ENCODE measurements at regions not wholly inside any gene's neighbourhood (a gene's known extent, or its start where the extent isn't known, plus 50 kb on each side); places are given as distances from the start of the nearest gene placed in this dataset.

DNA sequence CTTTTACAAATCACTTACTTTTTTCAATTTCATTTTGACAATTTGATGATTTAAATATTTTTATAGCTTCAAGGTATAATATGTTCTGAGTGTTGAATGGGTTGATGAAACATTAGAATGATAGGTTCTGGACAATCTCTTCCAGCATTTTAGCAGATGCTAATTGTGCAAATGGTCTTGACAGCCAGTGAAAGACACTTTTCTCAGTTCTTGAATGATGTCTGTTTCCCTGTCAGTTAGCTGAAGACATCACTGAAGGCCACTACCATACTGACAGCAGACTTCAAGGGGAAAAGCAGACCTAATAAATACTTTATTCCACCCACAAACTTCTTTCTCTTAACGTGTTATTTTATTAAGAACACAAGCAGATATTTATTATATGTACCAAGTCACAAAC is 498.6 kb downstream of the GRXCR1 start:
- no peak for TF ChIP-seq FOXP2 (optimal IDR thresholded peaks at IDR 0.05; ENCODE audit: control extremely low read depth, extremely low read length, insufficient read depth)
- TF ChIP-seq POLR2AphosphoS5 (IDR thresholded peaks at IDR 0.05; ENCODE audit: borderline replicate concordance, low read depth, low read length), result no peak
- no peak for TF ChIP-seq EZH2 (IDR thresholded peaks at IDR 0.05)
- DNase-seq (ENCODE audit: low read depth, low spot score), result no peak
- Histone ChIP-seq H3K4me3 (no peak overlapping the region), H3K27ac (no peak overlapping the region), H3K9me3 (ENCODE audit: low read depth, low read length) (no peaks in the 10 kb centered on the region), H3K36me3 (ENCODE audit: insufficient read depth, low read length) (no peaks in the 10 kb centered on the region), H3K9ac (ENCODE audit: insufficient read length) (no peak overlapping the region)

- Histone ChIP-seq H3K27ac (no peak overlapping the region), H3K4me3 (no peak overlapping the region), H3K36me3 (ENCODE audit: insufficient read depth, low read length) (no peaks in the 10 kb centered on the region), H3K9me3 (ENCODE audit: low read depth, low read length) (no peaks in the 10 kb centered on the region), H3K9ac (ENCODE audit: insufficient read length) (no peak overlapping the region)
- TF ChIP-seq FOXP2 (optimal IDR thresholded peaks at IDR 0.05; ENCODE audit: control extremely low read depth, extremely low read length, insufficient read depth) (no peak), POLR2AphosphoS5 (IDR thresholded peaks at IDR 0.05; ENCODE audit: borderline replicate concordance, low read depth, low read length) (no peak), EZH2 (IDR thresholded peaks at IDR 0.05) (no peak)
- DNase-seq (ENCODE audit: low read depth, low spot score), result no peak
Measured at GRCh38 chr4:43394976-43395375, 502.5 kb downstream of the GRXCR1 start.

DNA sequence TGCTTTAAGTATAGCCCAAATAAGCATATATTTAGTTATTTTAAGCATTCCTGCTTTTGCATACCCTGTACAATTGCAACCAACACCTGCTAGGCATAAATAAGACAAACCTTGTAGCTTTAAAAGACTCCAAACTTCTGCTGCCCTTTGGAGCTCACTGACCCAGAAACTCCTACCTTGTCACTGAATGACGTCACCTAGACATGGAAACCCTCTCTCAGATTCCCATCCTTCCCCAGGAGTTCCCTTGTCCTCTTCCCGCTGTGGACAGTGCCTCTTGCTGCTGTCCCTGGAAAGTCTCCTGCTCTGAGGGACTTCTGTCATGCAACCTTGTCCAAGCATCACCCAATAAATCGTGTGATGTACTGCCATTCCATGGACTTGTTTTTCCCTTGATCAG is 507.2 kb downstream of the GRXCR1 start:
- Histone ChIP-seq H3K4me3 (no peak overlapping the region), H3K9me3 (ENCODE audit: low read depth, low read length) (no peaks in the 10 kb centered on the region), H3K9ac (ENCODE audit: insufficient read length) (no peak overlapping the region), H3K27ac (no peak overlapping the region), H3K36me3 (ENCODE audit: insufficient read depth, low read length) (no peaks in the 10 kb centered on the region)
- no peak for DNase-seq (ENCODE audit: low read depth, low spot score)
- no peak for TF ChIP-seq POLR2AphosphoS5 (IDR thresholded peaks at IDR 0.05; ENCODE audit: borderline replicate concordance, low read depth, low read length)
- TF ChIP-seq EZH2 (IDR thresholded peaks at IDR 0.05), result no peak
- no peak for TF ChIP-seq FOXP2 (optimal IDR thresholded peaks at IDR 0.05; ENCODE audit: control extremely low read depth, extremely low read length, insufficient read depth)

- H3K9ac ChIP-seq (ENCODE audit: insufficient read length), result no peak overlapping the region
- no peaks in the 10 kb centered on the region for H3K36me3 ChIP-seq (ENCODE audit: insufficient read depth, low read length)
- H3K4me3 ChIP-seq, result no peak overlapping the region
- no peak overlapping the region for H3K27ac ChIP-seq
- TF ChIP-seq EZH2 (IDR thresholded peaks at IDR 0.05) (no peak), POLR2AphosphoS5 (IDR thresholded peaks at IDR 0.05; ENCODE audit: borderline replicate concordance, low read depth, low read length) (no peak), FOXP2 (optimal IDR thresholded peaks at IDR 0.05; ENCODE audit: control extremely low read depth, extremely low read length, insufficient read depth) (no peak)
- no peak for DNase-seq (ENCODE audit: low read depth, low spot score)
- H3K9me3 ChIP-seq (ENCODE audit: low read depth, low read length), result no peaks in the 10 kb centered on the region
Measured at GRCh38 chr4:43402393-43402792, 509.9 kb downstream of the GRXCR1 start.

DNA sequence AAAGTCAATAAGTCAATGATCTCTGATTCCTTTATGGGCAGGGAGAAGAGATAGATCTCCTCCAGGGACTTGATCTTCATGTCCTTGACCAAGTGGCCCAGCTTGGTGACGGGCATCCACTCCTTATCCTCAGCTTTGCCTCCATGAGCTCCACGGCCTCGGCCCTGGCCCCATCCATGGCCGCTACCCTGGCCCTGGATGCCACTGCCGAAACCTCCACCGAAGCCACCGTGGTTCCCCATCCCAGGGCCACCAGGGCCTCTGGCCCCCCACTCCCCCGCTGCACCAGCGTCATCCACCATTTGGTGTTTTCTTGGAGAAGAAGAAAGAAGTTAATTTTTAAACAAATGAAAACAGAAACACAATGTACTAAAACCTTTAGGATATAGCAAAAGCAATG is 518.1 kb downstream of the GRXCR1 start:
- no peak for DNase-seq (ENCODE audit: low read depth, low spot score)
- no peaks in the 10 kb centered on the region for H3K9me3 ChIP-seq (ENCODE audit: low read depth, low read length)
- TF ChIP-seq POLR2AphosphoS5 (IDR thresholded peaks at IDR 0.05; ENCODE audit: borderline replicate concordance, low read depth, low read length), result no peak

GRCh38 chr4:43411226-43411625 is 518.7 kb downstream of the GRXCR1 start:
- Histone ChIP-seq H3K27ac (no peak overlapping the region), H3K4me3 (no peak overlapping the region), H3K9ac (ENCODE audit: insufficient read length) (no peak overlapping the region), H3K9me3 (ENCODE audit: low read depth, low read length) (no peaks in the 10 kb centered on the region), H3K36me3 (ENCODE audit: insufficient read depth, low read length) (no peaks in the 10 kb centered on the region)
- DNase-seq (ENCODE audit: low read depth, low spot score), result no peak
- no peak for TF ChIP-seq EZH2 (IDR thresholded peaks at IDR 0.05)
- no peak for TF ChIP-seq FOXP2 (optimal IDR thresholded peaks at IDR 0.05; ENCODE audit: control extremely low read depth, extremely low read length, insufficient read depth)
- TF ChIP-seq POLR2AphosphoS5 (IDR thresholded peaks at IDR 0.05; ENCODE audit: borderline replicate concordance, low read depth, low read length), result no peak

More for the DNA sequence above, 518.1 kb downstream of the GRXCR1 start:
- H3K36me3 ChIP-seq (ENCODE audit: insufficient read depth, low read length), result no peaks in the 10 kb centered on the region
- H3K9ac ChIP-seq (ENCODE audit: insufficient read length), result no peak overlapping the region
- no peak overlapping the region for H3K27ac ChIP-seq
- H3K4me3 ChIP-seq, result no peak overlapping the region

DNA sequence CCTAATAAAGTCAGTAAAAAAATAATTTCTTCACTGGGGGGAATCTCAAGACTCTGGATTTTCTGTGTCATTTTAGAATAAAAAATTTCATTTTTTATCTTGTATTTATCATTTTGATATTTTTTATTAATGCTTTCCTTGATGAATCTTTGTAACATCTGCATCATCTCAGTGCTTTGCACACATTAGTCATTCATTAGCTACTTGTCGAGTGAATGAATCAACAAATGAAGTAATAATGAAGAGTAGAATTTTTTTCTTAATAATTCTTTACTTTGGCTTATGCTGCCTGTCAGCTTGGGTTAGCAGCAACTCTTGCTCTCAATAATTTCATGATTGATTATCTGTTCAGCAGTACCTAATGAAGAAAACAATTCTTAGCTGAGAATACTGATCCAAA is 530.8 kb downstream of the GRXCR1 start:
- no peak for DNase-seq (ENCODE audit: low read depth, low spot score)
- no peak overlapping the region for H3K4me3 ChIP-seq
- H3K9ac ChIP-seq (ENCODE audit: insufficient read length), result no peak overlapping the region
- TF ChIP-seq FOXP2 (optimal IDR thresholded peaks at IDR 0.05; ENCODE audit: control extremely low read depth, extremely low read length, insufficient read depth), result no peak
- TF ChIP-seq EZH2 (IDR thresholded peaks at IDR 0.05), result no peak
- no peak for TF ChIP-seq POLR2AphosphoS5 (IDR thresholded peaks at IDR 0.05; ENCODE audit: borderline replicate concordance, low read depth, low read length)
- H3K9me3 ChIP-seq (ENCODE audit: low read depth, low read length), result no peaks in the 10 kb centered on the region
- no peaks in the 10 kb centered on the region for H3K36me3 ChIP-seq (ENCODE audit: insufficient read depth, low read length)
- H3K27ac ChIP-seq, result no peak overlapping the region

DNA sequence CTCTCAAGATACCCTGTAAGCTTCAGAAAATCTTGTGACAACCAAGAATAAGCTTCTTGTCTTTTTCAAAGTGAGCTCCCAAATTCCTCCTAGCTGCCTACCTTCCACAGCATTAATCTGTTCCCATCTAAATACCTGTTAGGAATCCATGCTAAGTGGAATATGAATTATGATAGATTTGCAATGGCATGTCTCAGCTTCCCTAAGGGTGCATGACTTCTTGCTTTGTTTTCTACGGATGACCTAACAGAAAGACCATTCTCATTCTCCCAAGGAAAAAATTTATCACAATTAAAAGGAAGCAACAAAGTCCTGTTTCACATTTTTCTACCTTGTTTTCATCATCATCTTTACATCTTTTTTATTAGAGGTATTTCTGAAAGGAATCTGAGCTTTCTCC is 532.7 kb downstream of the GRXCR1 start:
- Histone ChIP-seq H3K9me3 (ENCODE audit: low read depth, low read length) (no peaks in the 10 kb centered on the region), H3K36me3 (ENCODE audit: insufficient read depth, low read length) (no peaks in the 10 kb centered on the region), H3K27ac (no peak overlapping the region), H3K4me3 (no peak overlapping the region), H3K9ac (ENCODE audit: insufficient read length) (no peak overlapping the region)
- TF ChIP-seq EZH2 (IDR thresholded peaks at IDR 0.05) (no peak), POLR2AphosphoS5 (IDR thresholded peaks at IDR 0.05; ENCODE audit: borderline replicate concordance, low read depth, low read length) (no peak), FOXP2 (optimal IDR thresholded peaks at IDR 0.05; ENCODE audit: control extremely low read depth, extremely low read length, insufficient read depth) (no peak)
- no peak for DNase-seq (ENCODE audit: low read depth, low spot score)

DNA sequence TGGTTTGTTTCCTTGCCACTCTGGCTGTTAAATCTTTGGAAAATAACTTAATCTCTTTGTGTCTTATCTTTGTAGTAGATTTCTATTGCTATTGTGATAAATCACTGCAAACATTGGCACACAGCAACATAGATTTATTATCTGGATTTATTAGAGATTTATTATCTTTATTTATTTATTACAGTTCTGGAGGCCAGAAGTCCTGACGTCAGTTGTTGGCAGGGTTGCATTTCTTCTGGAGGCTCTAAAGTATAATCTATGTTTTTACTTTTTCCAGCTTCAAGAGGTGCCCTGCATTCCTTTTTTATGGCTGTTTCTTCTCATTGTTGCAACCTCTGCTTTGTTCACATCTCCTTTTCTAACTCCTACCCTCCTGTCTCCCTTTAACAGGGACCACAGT is 542.8 kb downstream of the GRXCR1 start:
- no peak for TF ChIP-seq FOXP2 (optimal IDR thresholded peaks at IDR 0.05; ENCODE audit: control extremely low read depth, extremely low read length, insufficient read depth)
- H3K9me3 ChIP-seq (ENCODE audit: low read depth, low read length), result no peaks in the 10 kb centered on the region

More for the DNA sequence above, 542.8 kb downstream of the GRXCR1 start:
- no peak overlapping the region for H3K27ac ChIP-seq
- H3K9ac ChIP-seq (ENCODE audit: insufficient read length), result no peak overlapping the region
- no peak for DNase-seq (ENCODE audit: low read depth, low spot score)
- no peak overlapping the region for H3K4me3 ChIP-seq
- H3K36me3 ChIP-seq (ENCODE audit: insufficient read depth, low read length), result no peaks in the 10 kb centered on the region

All from SK-N-MC (cell line).